ENCODE measurements at regions not wholly inside any gene's neighbourhood (a gene's known extent, or its start where the extent isn't known, plus 50 kb on each side); places are given as distances from the start of the nearest gene placed in this dataset.

GRCh38 chr12:59036973-59037762 lies 116.9 kb upstream of the LRIG3 start:
- no peak for DNase-seq

GRCh38 chr12:59036347-59036746 lies 116.0 kb upstream of the LRIG3 start:
- no peak for DNase-seq

- DNase-seq, result peak; percentile 37
Measured at GRCh38 chr12:59031313-59031712, 111.0 kb upstream of the LRIG3 start.

- DNase-seq, result peak; percentile 28
Measured at GRCh38 chr12:59030415-59030814, 110.1 kb upstream of the LRIG3 start.

DNA sequence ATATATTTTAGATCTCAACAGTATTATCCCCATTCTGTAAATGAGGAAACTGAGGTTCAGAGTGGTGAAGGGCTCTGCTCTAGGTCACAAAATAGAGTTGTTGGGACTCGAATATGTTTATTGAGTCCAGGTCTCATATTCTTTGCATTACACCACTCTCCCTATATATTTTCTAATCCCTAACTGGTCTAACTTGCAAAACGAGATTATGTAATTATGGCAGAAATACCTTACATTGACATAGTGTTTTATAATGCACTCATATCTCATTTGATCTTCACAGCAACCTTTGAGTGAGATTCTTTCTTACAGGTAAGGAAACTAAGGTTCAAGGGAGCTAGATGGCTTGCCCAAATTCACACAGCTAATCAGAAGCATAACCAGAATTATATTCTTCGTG lies 106.9 kb upstream of the LRIG3 start:
- no peak for DNase-seq

DNA sequence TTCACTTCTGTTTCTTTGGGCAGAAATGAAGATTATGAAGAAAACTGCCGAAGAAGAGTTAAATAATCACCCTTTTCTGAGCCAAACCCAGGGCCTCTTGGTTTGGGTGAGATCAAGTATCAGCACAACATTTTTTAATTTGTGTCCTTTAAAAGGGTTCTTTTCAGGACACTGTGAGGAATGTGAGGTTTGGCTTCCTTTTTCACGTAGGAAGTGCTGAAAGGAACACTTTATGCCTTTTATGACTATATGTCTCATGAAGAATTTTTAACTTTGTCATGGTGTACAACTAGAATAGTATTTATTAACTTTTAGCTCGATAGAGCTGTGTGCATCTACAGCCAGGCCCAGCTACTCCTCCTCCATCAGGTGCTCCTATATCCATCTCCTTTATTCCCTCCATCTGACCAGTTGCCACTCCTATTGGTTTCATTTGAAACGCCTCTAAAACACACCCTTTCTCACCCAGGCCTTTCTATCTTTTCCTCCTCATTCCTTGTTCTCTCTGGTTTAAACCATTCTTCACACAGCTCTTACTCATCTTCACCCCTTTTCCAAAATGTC lies 103.6 kb upstream of the LRIG3 start:
- no peak for DNase-seq

DNA sequence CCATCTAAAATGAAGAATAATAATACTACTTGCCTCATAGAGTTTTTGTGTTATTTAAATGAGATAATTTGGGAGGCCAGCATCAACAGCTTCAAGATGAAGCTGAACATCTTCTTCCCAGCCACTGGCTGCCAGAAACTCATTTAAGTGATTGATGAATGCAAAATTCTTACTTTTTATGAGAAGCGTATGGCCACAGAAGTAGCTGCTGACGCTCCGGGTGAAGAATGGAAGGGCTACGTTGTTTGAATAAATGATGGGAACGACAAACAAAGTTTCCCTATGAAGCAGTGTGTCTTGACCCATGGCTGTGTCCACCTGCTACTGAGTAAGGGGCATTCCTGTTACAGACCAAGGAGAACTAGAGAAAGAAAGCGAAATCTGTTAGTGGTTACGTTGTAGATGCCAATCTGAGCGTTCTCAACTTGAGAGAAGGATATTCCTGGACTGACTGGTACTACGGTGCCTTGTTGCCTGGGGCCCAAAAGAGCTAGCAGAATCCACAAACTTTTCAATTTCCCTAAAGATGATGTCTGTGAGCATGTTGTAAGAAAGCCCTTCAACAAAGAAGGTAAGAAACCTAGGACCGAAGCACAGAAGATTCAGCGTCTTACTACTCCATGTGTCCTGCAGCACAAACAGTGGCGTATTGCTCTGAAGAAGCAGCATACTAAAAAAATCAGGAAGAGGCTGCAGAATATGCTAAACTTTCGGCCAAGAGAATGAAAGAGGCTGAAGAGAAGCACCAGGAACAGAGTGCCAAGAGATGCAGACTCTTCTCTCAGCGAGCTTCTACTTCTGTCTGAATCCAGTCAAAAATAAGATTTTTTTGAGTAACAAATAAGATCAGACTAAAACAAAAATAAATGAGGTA lies 100.0 kb upstream of the LRIG3 start:
- DNase-seq, result no peak

DNA sequence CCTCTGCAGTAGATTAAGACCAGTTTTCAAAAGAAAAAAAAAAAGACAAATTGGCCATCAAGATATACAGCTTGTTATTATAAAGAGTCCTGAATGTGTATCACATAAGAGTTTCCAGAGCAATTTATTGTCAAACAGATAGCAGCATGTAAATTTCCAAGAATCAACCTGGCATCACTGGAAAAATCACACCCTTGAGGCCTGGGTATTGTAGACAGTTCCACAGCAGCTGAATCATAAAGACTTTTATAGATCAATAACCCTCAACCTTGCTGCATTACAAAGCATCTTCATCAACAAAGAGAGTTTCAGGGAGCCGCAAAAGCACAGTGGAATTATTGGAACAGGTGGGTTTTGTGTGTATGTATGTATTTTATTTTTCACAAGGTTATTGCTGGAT lies 94.6 kb upstream of the LRIG3 start:
- no peak for DNase-seq

- no peak for DNase-seq
Measured at GRCh38 chr12:59010941-59011340, 90.6 kb upstream of the LRIG3 start.

- DNase-seq, result no peak
Measured at GRCh38 chr12:59010118-59010517, 89.8 kb upstream of the LRIG3 start.

- DNase-seq, result no peak
Measured at GRCh38 chr12:59007620-59008019, 87.3 kb upstream of the LRIG3 start.

DNA sequence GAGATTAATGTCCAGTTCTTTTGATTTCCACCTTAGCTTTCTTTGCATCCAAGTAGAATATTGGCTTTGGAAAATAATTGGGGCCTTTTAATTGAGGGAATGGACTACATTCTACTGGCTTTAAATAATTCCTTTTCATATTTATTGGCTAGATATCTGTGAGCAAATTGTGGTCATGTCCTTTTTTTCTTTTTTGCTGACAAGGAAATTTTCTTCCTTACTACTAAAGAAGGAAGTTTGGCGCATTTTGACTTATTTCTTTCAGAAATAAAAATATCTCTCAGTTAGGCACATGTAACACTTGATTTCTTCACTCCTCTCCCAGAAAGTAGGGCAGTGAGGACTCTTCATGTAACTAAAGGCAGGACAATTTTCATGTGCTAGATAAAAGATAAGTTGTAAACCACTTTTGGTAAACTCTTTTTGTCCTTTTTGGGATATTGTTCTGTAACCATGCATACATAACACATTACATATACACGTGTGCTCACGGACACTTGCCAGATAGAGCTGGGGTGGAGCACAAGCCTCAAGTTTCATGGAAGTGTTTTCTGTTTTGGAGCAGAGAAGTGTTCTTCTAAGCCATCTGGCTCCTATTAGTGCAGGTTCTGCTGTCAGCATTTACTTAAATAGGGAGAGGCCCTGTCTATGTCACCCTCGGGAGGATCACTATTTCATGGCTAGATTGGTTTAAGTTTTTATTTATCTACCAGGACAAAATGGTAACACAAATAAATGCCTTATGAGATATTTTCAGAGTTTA lies 85.1 kb upstream of the LRIG3 start:
- DNase-seq, result peak; percentile 6

- no peak for DNase-seq
Measured at GRCh38 chr12:59004456-59004855, 84.2 kb upstream of the LRIG3 start.

GRCh38 chr12:58995666-58996363 lies 75.5 kb upstream of the LRIG3 start:
- no peak for DNase-seq

DNA sequence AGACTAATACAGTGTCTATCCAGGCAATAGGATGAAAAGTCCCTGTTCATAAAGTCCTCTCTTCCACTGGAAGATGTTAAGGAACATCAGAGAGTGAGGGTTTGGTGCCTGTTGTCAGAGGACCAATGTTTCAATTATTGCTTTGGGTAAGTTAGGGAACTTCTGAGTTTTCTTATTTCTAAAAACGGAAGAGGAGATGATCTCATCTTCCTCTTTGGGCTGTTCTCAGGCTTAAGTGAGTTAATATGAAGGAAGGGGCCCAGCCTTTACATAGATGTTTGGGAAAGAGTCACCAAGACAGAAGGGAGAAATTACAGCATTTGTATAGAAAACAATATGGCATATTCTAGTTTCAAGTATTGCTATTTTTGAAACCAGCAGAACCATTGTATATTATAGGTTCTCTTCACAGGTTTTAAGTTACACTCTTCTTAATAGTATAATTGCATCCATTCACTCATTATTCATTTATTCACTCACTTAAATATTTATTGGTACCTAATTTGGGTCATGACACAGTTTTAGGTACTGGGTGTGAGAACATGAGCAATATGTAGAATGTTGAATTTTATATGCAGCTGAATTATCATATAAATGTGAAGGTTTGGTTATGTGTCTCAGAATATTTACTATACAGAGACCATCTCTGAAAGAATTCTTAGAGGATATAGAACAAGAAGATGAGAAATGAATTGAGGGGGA lies 68.5 kb upstream of the LRIG3 start:
- no peak for DNase-seq

GRCh38 chr12:58981961-58982360 lies 61.7 kb upstream of the LRIG3 start:
- no peak for DNase-seq

GRCh38 chr12:58980768-58981167 lies 60.5 kb upstream of the LRIG3 start:
- no peak for DNase-seq

DNA sequence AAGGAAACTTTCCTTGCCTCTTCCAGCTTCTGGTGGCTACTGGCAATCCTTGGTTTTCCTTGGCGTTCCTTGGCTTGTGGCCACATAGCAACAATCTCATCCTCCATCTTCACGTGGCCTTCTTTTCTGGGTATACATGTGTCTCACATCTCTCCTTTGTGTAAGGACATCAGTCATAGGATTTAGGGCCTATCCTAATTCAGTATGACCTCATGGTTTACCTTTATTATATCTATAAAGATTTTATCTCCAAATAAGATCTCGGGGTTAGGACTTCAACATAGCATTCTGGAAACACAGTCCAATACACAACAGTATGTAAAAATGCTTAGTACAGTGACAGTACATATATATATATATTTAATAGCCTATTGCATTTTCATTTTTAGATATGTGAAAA lies 58.4 kb upstream of the LRIG3 start:
- no peak for DNase-seq

GRCh38 chr12:58977476-58977875 lies 57.2 kb upstream of the LRIG3 start:
- DNase-seq, result no peak

DNA sequence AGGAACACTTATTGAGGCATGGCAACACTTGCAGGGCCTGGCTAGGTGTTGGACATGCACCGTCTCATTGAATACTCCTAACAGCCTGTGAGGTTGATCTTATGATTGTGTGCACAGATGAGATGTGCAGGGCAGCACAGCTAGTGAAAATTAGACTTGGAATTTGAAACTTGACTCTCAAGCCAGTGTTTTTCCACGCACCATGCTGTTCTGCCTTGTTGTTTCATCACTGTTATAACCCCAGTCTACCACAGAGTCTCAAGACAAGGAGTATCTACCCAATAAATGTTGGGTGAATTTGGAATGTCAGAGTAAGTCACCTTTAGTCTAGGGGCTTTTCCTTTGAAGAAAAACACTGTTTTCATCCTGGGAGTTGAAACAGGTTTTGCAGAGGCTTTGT lies 55.8 kb upstream of the LRIG3 start:
- no peak for DNase-seq

All from RPMI8226 (cell line).